ENCODE measurements at regions not wholly inside any gene's neighbourhood (a gene's known extent, or its start where the extent isn't known, plus 50 kb on each side); places are given as distances from the start of the nearest gene placed in this dataset.

DNA sequence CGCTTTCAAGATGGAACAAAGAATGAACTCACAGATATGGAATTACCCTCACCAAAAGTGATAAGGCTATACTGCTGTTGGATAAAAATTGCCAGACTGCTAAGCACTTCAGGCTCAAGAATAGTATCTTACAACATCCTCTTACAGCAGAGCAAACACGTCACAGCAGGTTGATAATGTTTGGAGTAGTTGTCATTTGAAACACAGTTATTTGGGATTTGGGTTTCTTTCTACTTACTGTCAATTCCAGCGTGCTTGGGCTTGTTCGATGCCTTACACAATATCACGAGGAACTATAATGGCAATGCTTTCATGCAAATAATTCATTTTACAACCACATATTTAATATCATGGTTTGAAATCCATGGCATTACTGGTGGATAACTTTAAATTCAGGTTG is 1223.7 kb upstream of the AGA start:
- TF ChIP-seq FOXP2 (optimal IDR thresholded peaks at IDR 0.05; ENCODE audit: control extremely low read depth, extremely low read length, insufficient read depth) (no peak), EZH2 (IDR thresholded peaks at IDR 0.05) (no peak), POLR2AphosphoS5 (IDR thresholded peaks at IDR 0.05; ENCODE audit: borderline replicate concordance, low read depth, low read length) (no peak)
- no peak for DNase-seq (ENCODE audit: low read depth, low spot score)
- no peak overlapping the region for H3K4me3 ChIP-seq

DNA sequence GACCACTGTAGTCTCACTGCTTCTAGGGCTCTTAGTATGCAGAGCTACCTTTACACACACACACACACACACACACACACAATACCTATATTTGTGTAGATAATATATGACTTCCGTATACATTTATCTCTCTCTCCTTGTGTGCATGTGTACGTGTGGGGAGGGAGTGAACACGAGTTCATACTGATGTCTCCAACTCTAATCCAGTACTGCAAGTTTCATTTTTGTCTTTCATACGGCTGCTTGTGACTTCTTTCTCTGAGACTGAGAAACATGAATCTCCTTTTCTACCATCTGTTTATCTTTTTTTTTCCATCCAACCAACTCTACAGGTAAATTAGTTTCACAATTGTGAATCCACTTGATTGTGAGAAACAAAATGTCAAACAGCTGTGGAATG is 1229.5 kb upstream of the AGA start:
- Histone ChIP-seq H3K27ac (no peak overlapping the region), H3K36me3 (ENCODE audit: insufficient read depth, low read length) (no peaks in the 10 kb centered on the region), H3K4me3 (no peak overlapping the region), H3K9ac (ENCODE audit: insufficient read length) (no peak overlapping the region), H3K9me3 (ENCODE audit: low read depth, low read length) (no peaks in the 10 kb centered on the region)
- TF ChIP-seq EZH2 (IDR thresholded peaks at IDR 0.05) (no peak), FOXP2 (optimal IDR thresholded peaks at IDR 0.05; ENCODE audit: control extremely low read depth, extremely low read length, insufficient read depth) (no peak), POLR2AphosphoS5 (IDR thresholded peaks at IDR 0.05; ENCODE audit: borderline replicate concordance, low read depth, low read length) (no peak)
- DNase-seq (ENCODE audit: low read depth, low spot score), result no peak

More for the DNA sequence above, 1223.7 kb upstream of the AGA start:
- H3K9ac ChIP-seq (ENCODE audit: insufficient read length), result no peak overlapping the region
- H3K27ac ChIP-seq, result no peak overlapping the region
- H3K9me3 ChIP-seq (ENCODE audit: low read depth, low read length), result no peaks in the 10 kb centered on the region
- no peaks in the 10 kb centered on the region for H3K36me3 ChIP-seq (ENCODE audit: insufficient read depth, low read length)

DNA sequence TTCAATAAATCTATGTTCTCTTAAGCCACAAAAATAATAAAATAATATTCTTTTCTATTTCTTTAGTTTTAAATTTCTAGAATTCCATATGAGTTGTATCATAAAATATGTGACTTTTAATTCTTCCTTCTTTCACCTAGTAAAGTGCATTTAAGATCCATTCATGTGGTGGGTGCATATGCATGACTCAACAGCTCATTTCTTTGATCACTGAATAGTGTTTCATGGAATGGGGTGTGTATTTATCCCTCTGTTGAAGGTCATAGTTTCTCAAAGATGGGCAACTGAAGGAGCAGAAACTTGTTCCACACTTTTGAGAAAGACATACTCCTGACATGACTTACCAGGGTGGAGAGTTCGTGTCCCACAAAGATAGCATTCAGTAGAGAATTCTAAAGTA is 1230.3 kb upstream of the AGA start:
- no peaks in the 10 kb centered on the region for H3K36me3 ChIP-seq (ENCODE audit: insufficient read depth, low read length)
- no peak overlapping the region for H3K27ac ChIP-seq
- TF ChIP-seq POLR2AphosphoS5 (IDR thresholded peaks at IDR 0.05; ENCODE audit: borderline replicate concordance, low read depth, low read length) (no peak), FOXP2 (optimal IDR thresholded peaks at IDR 0.05; ENCODE audit: control extremely low read depth, extremely low read length, insufficient read depth) (no peak), EZH2 (IDR thresholded peaks at IDR 0.05) (no peak)
- no peak overlapping the region for H3K4me3 ChIP-seq
- H3K9me3 ChIP-seq (ENCODE audit: low read depth, low read length), result no peaks in the 10 kb centered on the region
- H3K9ac ChIP-seq (ENCODE audit: insufficient read length), result no peak overlapping the region
- DNase-seq (ENCODE audit: low read depth, low spot score), result no peak

DNA sequence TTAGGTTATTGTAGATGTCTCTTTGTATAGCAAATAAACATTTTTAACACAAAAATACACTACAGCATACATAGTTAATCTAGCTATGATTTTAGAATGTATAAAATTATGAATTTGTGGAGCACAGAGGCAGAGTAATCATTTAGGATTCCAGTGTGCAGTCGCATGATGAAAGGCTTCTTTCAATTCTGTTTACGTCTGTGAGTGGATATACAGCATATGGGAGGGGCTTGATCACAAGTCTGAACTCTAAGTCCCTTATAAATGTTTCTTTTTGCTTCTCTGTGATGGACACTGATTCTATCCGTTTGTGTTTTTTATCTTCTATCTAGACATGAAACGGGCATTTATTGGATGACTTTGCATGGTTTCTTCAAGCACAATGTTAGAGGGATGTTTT is 1239.6 kb upstream of the AGA start:
- no peaks in the 10 kb centered on the region for H3K9me3 ChIP-seq (ENCODE audit: low read depth, low read length)

DNA sequence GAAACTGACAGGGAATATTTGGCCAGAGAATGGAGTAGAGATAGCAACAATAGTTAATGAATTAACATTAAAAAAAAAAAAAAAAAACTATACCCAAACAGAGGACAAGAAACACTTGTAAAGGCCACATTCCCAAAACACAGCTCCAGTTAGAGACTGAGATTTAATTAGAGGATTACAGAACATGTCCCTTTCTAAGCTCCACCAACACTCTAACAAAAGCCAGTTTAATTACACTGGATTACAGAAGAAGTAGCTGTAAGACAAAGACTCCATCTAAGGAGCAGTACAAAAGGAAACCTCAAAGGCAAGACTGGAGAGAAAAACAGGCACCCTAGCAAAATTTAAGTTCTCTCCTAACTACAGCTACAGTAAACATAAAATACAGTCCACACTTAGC is 1247.7 kb upstream of the AGA start:
- Histone ChIP-seq H3K27ac (no peak overlapping the region), H3K4me3 (no peak overlapping the region), H3K36me3 (ENCODE audit: insufficient read depth, low read length) (no peaks in the 10 kb centered on the region), H3K9me3 (ENCODE audit: low read depth, low read length) (no peaks in the 10 kb centered on the region), H3K9ac (ENCODE audit: insufficient read length) (no peak overlapping the region)
- no peak for DNase-seq (ENCODE audit: low read depth, low spot score)
- TF ChIP-seq POLR2AphosphoS5 (IDR thresholded peaks at IDR 0.05; ENCODE audit: borderline replicate concordance, low read depth, low read length), result no peak
- TF ChIP-seq FOXP2 (optimal IDR thresholded peaks at IDR 0.05; ENCODE audit: control extremely low read depth, extremely low read length, insufficient read depth), result no peak
- TF ChIP-seq EZH2 (IDR thresholded peaks at IDR 0.05), result no peak

More for the DNA sequence above, 1239.6 kb upstream of the AGA start:
- Histone ChIP-seq H3K36me3 (ENCODE audit: insufficient read depth, low read length) (no peaks in the 10 kb centered on the region), H3K4me3 (no peak overlapping the region), H3K27ac (no peak overlapping the region), H3K9ac (ENCODE audit: insufficient read length) (no peak overlapping the region)
- TF ChIP-seq POLR2AphosphoS5 (IDR thresholded peaks at IDR 0.05; ENCODE audit: borderline replicate concordance, low read depth, low read length) (no peak), FOXP2 (optimal IDR thresholded peaks at IDR 0.05; ENCODE audit: control extremely low read depth, extremely low read length, insufficient read depth) (no peak), EZH2 (IDR thresholded peaks at IDR 0.05) (no peak)
- no peak for DNase-seq (ENCODE audit: low read depth, low spot score)

DNA sequence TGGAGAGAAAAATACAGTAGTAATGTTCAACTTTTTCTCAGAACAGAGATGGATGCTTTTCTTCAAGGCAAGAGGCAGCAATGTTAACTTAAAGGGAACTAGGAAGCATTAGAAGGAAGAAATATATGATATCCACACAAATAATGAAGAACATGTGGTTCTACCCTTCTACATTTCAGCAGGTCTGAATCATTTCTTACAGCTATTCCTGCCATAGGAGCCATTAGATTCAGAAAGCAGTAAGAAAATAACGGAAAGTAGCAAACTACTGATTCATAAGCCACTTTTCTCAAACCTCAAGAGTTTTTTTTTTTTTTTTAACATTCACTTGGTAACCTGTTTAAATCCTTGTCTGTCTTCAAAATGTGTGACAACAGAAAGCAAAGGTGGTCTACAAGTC is 1251.6 kb upstream of the AGA start:
- Histone ChIP-seq H3K27ac (no peak overlapping the region), H3K9ac (ENCODE audit: insufficient read length) (no peak overlapping the region), H3K4me3 (no peak overlapping the region), H3K9me3 (ENCODE audit: low read depth, low read length) (no peaks in the 10 kb centered on the region), H3K36me3 (ENCODE audit: insufficient read depth, low read length) (no peaks in the 10 kb centered on the region)
- DNase-seq (ENCODE audit: low read depth, low spot score), result no peak
- TF ChIP-seq POLR2AphosphoS5 (IDR thresholded peaks at IDR 0.05; ENCODE audit: borderline replicate concordance, low read depth, low read length) (no peak), EZH2 (IDR thresholded peaks at IDR 0.05) (no peak), FOXP2 (optimal IDR thresholded peaks at IDR 0.05; ENCODE audit: control extremely low read depth, extremely low read length, insufficient read depth) (no peak)

DNA sequence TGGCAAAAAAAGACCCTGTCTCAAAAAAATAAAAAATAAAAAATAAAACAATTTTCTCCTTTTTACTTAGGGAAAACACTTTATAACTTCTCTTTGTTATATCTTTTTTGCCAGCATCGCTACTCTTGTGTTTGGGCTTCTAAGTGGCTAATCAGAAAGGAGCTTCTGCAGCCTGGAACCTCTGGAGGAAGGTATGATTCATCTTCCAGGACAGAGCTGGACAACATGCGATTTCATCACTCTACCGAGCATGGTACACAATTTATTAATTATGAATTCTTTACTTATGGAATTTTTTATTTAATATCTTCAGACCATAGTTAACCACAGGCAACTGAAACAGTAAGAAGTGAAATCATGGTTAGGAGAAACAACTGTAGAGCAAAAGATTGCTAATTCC is 1254.3 kb upstream of the AGA start:
- H3K4me3 ChIP-seq, result no peak overlapping the region
- no peak for TF ChIP-seq POLR2AphosphoS5 (IDR thresholded peaks at IDR 0.05; ENCODE audit: borderline replicate concordance, low read depth, low read length)
- TF ChIP-seq EZH2 (IDR thresholded peaks at IDR 0.05), result no peak
- TF ChIP-seq FOXP2 (optimal IDR thresholded peaks at IDR 0.05; ENCODE audit: control extremely low read depth, extremely low read length, insufficient read depth), result no peak
- DNase-seq (ENCODE audit: low read depth, low spot score), result no peak
- H3K27ac ChIP-seq, result no peak overlapping the region
- H3K36me3 ChIP-seq (ENCODE audit: insufficient read depth, low read length), result no peaks in the 10 kb centered on the region
- H3K9ac ChIP-seq (ENCODE audit: insufficient read length), result no peak overlapping the region
- H3K9me3 ChIP-seq (ENCODE audit: low read depth, low read length), result no peaks in the 10 kb centered on the region

DNA sequence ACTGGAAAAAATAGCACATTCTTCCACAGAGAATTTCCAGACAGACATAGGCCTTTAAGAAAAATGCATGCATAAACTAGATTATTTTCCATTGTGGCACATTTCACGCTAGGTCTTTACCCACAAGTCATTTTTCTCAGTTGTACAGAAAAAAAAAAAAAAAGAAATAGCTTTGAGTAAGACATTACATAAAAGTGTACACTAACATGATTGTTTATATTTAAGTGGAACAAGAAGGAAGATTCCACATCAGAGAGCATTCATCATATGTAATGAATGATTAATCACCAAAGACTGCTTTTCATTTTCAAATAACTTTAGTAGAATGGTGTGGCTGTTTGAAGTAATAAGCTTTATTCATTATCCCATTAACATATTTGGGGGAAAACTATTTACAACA is 1270.2 kb upstream of the AGA start:
- Histone ChIP-seq H3K9ac (ENCODE audit: insufficient read length) (no peak overlapping the region), H3K4me3 (no peak overlapping the region), H3K36me3 (ENCODE audit: insufficient read depth, low read length) (no peaks in the 10 kb centered on the region), H3K27ac (no peak overlapping the region), H3K9me3 (ENCODE audit: low read depth, low read length) (no peaks in the 10 kb centered on the region)
- DNase-seq (ENCODE audit: low read depth, low spot score), result no peak
- no peak for TF ChIP-seq EZH2 (IDR thresholded peaks at IDR 0.05)
- TF ChIP-seq POLR2AphosphoS5 (IDR thresholded peaks at IDR 0.05; ENCODE audit: borderline replicate concordance, low read depth, low read length), result no peak
- TF ChIP-seq FOXP2 (optimal IDR thresholded peaks at IDR 0.05; ENCODE audit: control extremely low read depth, extremely low read length, insufficient read depth), result no peak

DNA sequence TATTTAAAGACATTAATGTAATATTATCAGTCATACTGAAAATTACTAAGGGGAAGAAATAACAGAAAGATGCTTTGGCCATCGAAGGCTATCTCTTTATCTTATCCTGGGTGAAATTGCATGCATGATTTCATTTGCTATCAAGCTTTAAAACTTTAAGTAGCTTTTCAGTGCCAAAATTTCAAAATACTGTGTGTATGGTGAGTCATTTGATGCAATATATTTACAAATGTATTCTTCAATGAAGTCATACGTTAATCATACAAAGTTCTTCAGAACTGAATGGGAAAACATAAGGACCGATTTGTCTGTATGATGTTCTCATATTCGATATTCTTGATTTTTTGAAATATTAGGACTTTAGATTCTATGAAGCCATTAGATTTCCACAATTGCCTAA is 1295.8 kb upstream of the AGA start:
- DNase-seq (ENCODE audit: low read depth, low spot score), result no peak
- TF ChIP-seq POLR2AphosphoS5 (IDR thresholded peaks at IDR 0.05; ENCODE audit: borderline replicate concordance, low read depth, low read length), result no peak
- no peak for TF ChIP-seq FOXP2 (optimal IDR thresholded peaks at IDR 0.05; ENCODE audit: control extremely low read depth, extremely low read length, insufficient read depth)
- TF ChIP-seq EZH2 (IDR thresholded peaks at IDR 0.05), result no peak
- no peak overlapping the region for H3K4me3 ChIP-seq
- no peaks in the 10 kb centered on the region for H3K9me3 ChIP-seq (ENCODE audit: low read depth, low read length)
- no peaks in the 10 kb centered on the region for H3K36me3 ChIP-seq (ENCODE audit: insufficient read depth, low read length)
- no peak overlapping the region for H3K27ac ChIP-seq
- no peak overlapping the region for H3K9ac ChIP-seq (ENCODE audit: insufficient read length)
